CD14-positive monocyte (primary cell): ENCODE measurements at regions not wholly inside any gene's neighbourhood (a gene's known extent, or its start where the extent isn't known, plus 50 kb on each side); places are given as distances from the start of the nearest gene placed in this dataset.
A peak's percentile ranks its signal among the peaks of the same experiment; 100 is the strongest.

Source experiments
- DNase-seq, 3 donors: peaks; one replicate each; pipeline ENCODE4 v3.0.0-alpha.2; 2011 to 2022
- H2AFZ ChIP-seq: 2 replicates; pipeline ENCODE4 v1.6.0; 2012; ENCODE audit warnings: mild to moderate bottlenecking, low read depth, low read length, inconsistent platforms; ENCODE audit not compliant: insufficient read depth, poor library complexity, severe bottlenecking
- H3K27ac ChIP-seq, 2 donors: 1 replicate in 1 of 2; 2 replicates in 1 of 2; pipeline ENCODE4 v1.5.1; 2012 to 2013; ENCODE audit warnings: low read length in 2 of 2, control low read depth in 1 of 2, inconsistent platforms in 1 of 2, low read depth in 1 of 2, mild to moderate bottlenecking in 1 of 2
- H3K27me3 ChIP-seq, 2 donors: one replicate each; pipeline versions ENCODE4 v1.6.0 to v1.6.1; 2011 to 2013; ENCODE audit warnings: low read length in 2 of 2; ENCODE audit not compliant: control insufficient read depth in 2 of 2, insufficient read depth in 2 of 2
- H3K36me3 ChIP-seq, 2 donors: replicated peaks in 1 of 2; 1 replicate in 1 of 2; 2 replicates in 1 of 2; pipeline versions ENCODE4 v1.5.1 to v1.6.1; 2012 to 2013; ENCODE audit warnings: low read length in 2 of 2, control low read depth in 1 of 2, inconsistent platforms in 1 of 2, mild to moderate bottlenecking in 1 of 2; ENCODE audit not compliant: insufficient read depth in 2 of 2, control insufficient read depth in 1 of 2
- H3K4me1 ChIP-seq, 2 donors: 1 replicate in 1 of 2; 2 replicates in 1 of 2; pipeline versions ENCODE4 v1.5.1 to v1.6.1; 2012 to 2013; ENCODE audit warnings: low read length in 2 of 2, control low read depth in 1 of 2, inconsistent platforms in 1 of 2, mild to moderate bottlenecking in 1 of 2, moderate library complexity in 1 of 2; ENCODE audit not compliant: insufficient read depth in 2 of 2, control insufficient read depth in 1 of 2
- H3K4me2 ChIP-seq: replicated peaks from 2 replicates; pipeline ENCODE3; 2012; ENCODE audit warnings: low read length, moderate library complexity, mild to moderate bottlenecking; ENCODE audit not compliant: poor library complexity, severe bottlenecking; ENCODE audit errors: extremely low read depth
- H3K4me3 ChIP-seq, 3 experiments: fragments of 200-600 bp in 1 of 3; sonication (generic) in 1 of 3; replicated peaks in 1 of 3; 1 replicate in 2 of 3; 2 replicates in 1 of 3; pipeline ENCODE4 v1.5.1; 2011 to 2013; ENCODE audit warnings: low read length in 3 of 3, mild to moderate bottlenecking in 3 of 3, control low read depth in 2 of 3, low read depth in 2 of 3, inconsistent platforms in 1 of 3, moderate library complexity in 1 of 3
- H3K79me2 ChIP-seq: 2 replicates; pipeline ENCODE4 v1.6.0; 2012; ENCODE audit warnings: mild to moderate bottlenecking, control low read depth, inconsistent platforms, low read length, moderate library complexity; ENCODE audit not compliant: insufficient read depth
- H3K9ac ChIP-seq: 2 replicates; pipeline ENCODE4 v1.6.0; 2017; ENCODE audit warnings: low read length, mild to moderate bottlenecking; ENCODE audit not compliant: insufficient read depth, poor library complexity, severe bottlenecking
- H3K9me3 ChIP-seq, 2 donors: replicated peaks in 1 of 2; 1 replicate in 1 of 2; 2 replicates in 1 of 2; pipeline versions ENCODE4 v1.5.1 to v1.6.1; 2012 to 2013; ENCODE audit warnings: low read length in 2 of 2, control low read depth in 1 of 2; ENCODE audit not compliant: control insufficient read depth in 1 of 2, insufficient read depth in 1 of 2
- H4K20me1 ChIP-seq: 2 replicates; pipeline ENCODE4 v1.6.0; 2012; ENCODE audit warnings: mild to moderate bottlenecking, low read length, control low read depth, moderate library complexity; ENCODE audit not compliant: insufficient read depth
- H3K27ac Mint-ChIP-seq, 7 donors: one replicate each; pipeline ENCODE4 v1.8.0; 2020; ENCODE audit warnings: mild to moderate bottlenecking in 7 of 7, mixed read lengths in 7 of 7, moderate library complexity in 6 of 7, inconsistent platforms in 2 of 7
- H3K27me3 Mint-ChIP-seq, 3 donors: one replicate each; pipeline ENCODE4 v1.8.0; 2021 to 2022; ENCODE audit warnings: low read depth in 3 of 3, mild to moderate bottlenecking in 3 of 3, mixed read lengths in 3 of 3, moderate library complexity in 3 of 3, inconsistent platforms in 1 of 3
- H3K36me3 Mint-ChIP-seq, 2 donors: one replicate each; pipeline ENCODE4 v1.8.0; 2020; ENCODE audit warnings: mixed read lengths in 2 of 2, inconsistent platforms in 1 of 2, mild to moderate bottlenecking in 1 of 2
- H3K4me1 Mint-ChIP-seq: one replicate; pipeline ENCODE4 v1.8.0; 2020; ENCODE audit warnings: mild to moderate bottlenecking, mixed read lengths
- H3K4me3 Mint-ChIP-seq, 2 donors: one replicate each; pipeline ENCODE4 v1.8.0; 2020; ENCODE audit warnings: mild to moderate bottlenecking in 2 of 2, mixed read lengths in 2 of 2, moderate library complexity in 1 of 2
- H3K9me3 Mint-ChIP-seq, 7 donors: one replicate each; pipeline ENCODE4 v1.8.0; 2020 to 2022; ENCODE audit warnings: mixed read lengths in 7 of 7, mild to moderate bottlenecking in 6 of 7, moderate library complexity in 6 of 7, inconsistent platforms in 2 of 7
- CTCF ChIP-seq: fragments of 200-600 bp; IDR thresholded peaks from one replicate; pipeline ENCODE4 v1.8.0; 2022; ENCODE audit warnings: antibody characterized with exemption, mild to moderate bottlenecking
- whole genome bisulfite sequencing: methylation state at CpG from one replicate; pipeline ENCODE4 v1.1.5; 2013; ENCODE audit warnings: missing lambda C conversion rate; ENCODE audit not compliant: insufficient coverage; 5-methylcytosine and 5-hydroxymethylcytosine counted together
- intact Hi-C, 2 donors: fragments of 100-400 bp; cut with micrococcal nuclease; formaldehyde crosslinking; loops; one replicate each; pipeline versions ENCODE4 v1.15.0 to v1.15.1; 2023

GRCh38 chr2:181243319-181243718, 213.9 kb upstream of the ITGA4 start:
- Histone ChIP-seq H3K36me3 (no peaks in the 10 kb centered on the region), H3K9me3 (no peaks in the 10 kb centered on the region), H3K4me1 (peaks cover 15 to 22% of the 10 kb centered on the region in 2 donors), H2AFZ (no peak overlapping the region), H3K27ac (no peak overlapping the region), H3K9ac (no peak overlapping the region), H4K20me1 (no peaks in the 10 kb centered on the region), H3K79me2 (no peaks in the 10 kb centered on the region), H3K4me3 (no peak overlapping the region), H3K27me3 (no peaks in the 10 kb centered on the region), H3K4me2 (no peak overlapping the region)
- DNase-seq = no peak
- Mint-ChIP-seq H3K36me3 (no peaks in the 10 kb centered on the region), H3K4me1 (peaks cover 21% of the 10 kb centered on the region), H3K4me3 (no peak overlapping the region), H3K27me3 (peaks cover 0 to 6% (median 0%) of the 10 kb centered on the region in 3 donors), H3K9me3 (no peaks in the 10 kb centered on the region), H3K27ac (peak overlapping the region in 1 of 7 donors; percentile 24)
- TF ChIP-seq CTCF = no peak
- intact Hi-C loops = no loop called here

- H3K4me2 ChIP-seq = peak overlapping the region; percentile 12
- H4K20me1 ChIP-seq = no peaks in the 10 kb centered on the region
- no peak for TF ChIP-seq CTCF
- no CpG with 5 or more reads among the region's 1 CpG for WGBS
- no peaks in the 10 kb centered on the region for H3K27me3 ChIP-seq
- peak overlapping the region; percentile 48 to 94 (median 80) for H3K27ac Mint-ChIP-seq
- peak overlapping the region in 1 of 3 experiments; percentile 45 for H3K4me3 ChIP-seq
- peaks cover 0 to 3% (median 0%) of the 10 kb centered on the region in 3 donors for H3K27me3 Mint-ChIP-seq
- no peak overlapping the region for H3K4me3 Mint-ChIP-seq
- H3K27ac ChIP-seq = peak overlapping the region in 1 of 2 donors; percentile 86
- peaks cover 49 to 57% of the 10 kb centered on the region in 2 donors for H3K4me1 ChIP-seq
- H3K36me3 ChIP-seq = no peaks in the 10 kb centered on the region
- no peaks in the 10 kb centered on the region for H3K36me3 Mint-ChIP-seq
- no peaks in the 10 kb centered on the region for H3K9me3 ChIP-seq
- H3K9ac ChIP-seq = no peak overlapping the region
- H3K79me2 ChIP-seq = no peaks in the 10 kb centered on the region
- H2AFZ ChIP-seq = no peak overlapping the region
- H3K4me1 Mint-ChIP-seq = peaks cover 53% of the 10 kb centered on the region
- intact Hi-C loops = loop anchor here in 1 of 2 donors (10.0 kb wide), 1 partner anchor 54 kb away; no protein-coding TSS in a partner anchor
- DNase-seq = peak; percentile 46 to 84 (median 73)
- peaks cover 0 to 4% (median 0%) of the 10 kb centered on the region in 7 donors for H3K9me3 Mint-ChIP-seq
These were observed 206.5 kb upstream of the ITGA4 start for GRCh38 chr2:181250691-181251090.
